ENCODE measurements at regions not wholly inside any gene's neighbourhood (a gene's known extent, or its start where the extent isn't known, plus 50 kb on each side); places are given as distances from the start of the nearest gene placed in this dataset.
"Not testable (repeated sequence)": the region's sequence is repeated elsewhere in the genome, so short reads cannot be mapped to it uniquely, and the experiment has no call there.

DNA sequence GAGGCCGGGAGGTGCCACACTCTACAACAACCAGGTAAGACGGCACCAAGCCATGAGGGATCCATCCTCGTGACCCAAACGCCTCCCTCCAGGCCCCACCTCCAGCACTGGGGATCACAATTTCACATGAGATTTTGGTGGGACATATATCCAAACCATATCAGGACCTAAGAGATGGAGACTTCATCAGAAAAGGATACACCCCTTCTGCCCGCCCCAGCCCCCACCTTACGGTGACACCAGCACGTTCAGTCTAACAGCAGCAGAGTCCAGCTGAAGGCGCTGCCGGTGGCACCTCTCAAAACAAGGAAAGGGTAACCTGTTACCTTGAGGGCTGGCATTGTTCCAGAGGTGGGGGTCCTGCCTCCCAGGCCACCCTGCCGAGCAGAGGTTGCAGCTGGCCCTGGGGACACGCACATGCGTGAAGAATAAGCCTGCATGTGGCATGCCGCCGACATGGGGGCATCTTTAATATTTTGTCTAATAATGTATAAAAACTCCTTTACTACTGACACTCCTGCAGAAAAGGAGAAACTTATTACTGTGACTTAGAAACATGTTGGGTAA lies 154.4 kb downstream of the GALR1 start:
- Histone ChIP-seq H3K9ac (ENCODE audit: low read length) (no peak overlapping the region), H3K27me3 (replicated peaks; ENCODE audit: control insufficient read depth, insufficient read depth, low read length) (no peaks in the 10 kb centered on the region), H3K4me3 (ENCODE audit: low read length) (no peak overlapping the region), H3K36me3 (ENCODE audit: control insufficient read depth, insufficient read depth, low read length, severe bottlenecking) (no peaks in the 10 kb centered on the region), H3K9me3 (ENCODE audit: control insufficient read depth, low read length) (no peaks in the 10 kb centered on the region), H3K4me1 (ENCODE audit: control insufficient read depth, insufficient read depth, low read length) (peaks cover 6% of the 10 kb centered on the region)
- DNase-seq (ENCODE audit: low read depth), result no peak

GRCh38 chr18:77405096-77405495 lies 155.4 kb downstream of the GALR1 start:
- H3K27me3 ChIP-seq (replicated peaks; ENCODE audit: control insufficient read depth, insufficient read depth, low read length), result no peaks in the 10 kb centered on the region
- H3K4me1 ChIP-seq (ENCODE audit: control insufficient read depth, insufficient read depth, low read length), result peaks cover 6% of the 10 kb centered on the region
- no peak for DNase-seq (ENCODE audit: low read depth)
- H3K4me3 ChIP-seq (ENCODE audit: low read length), result no peak overlapping the region
- H3K9ac ChIP-seq (ENCODE audit: low read length), result no peak overlapping the region
- no peaks in the 10 kb centered on the region for H3K36me3 ChIP-seq (ENCODE audit: control insufficient read depth, insufficient read depth, low read length, severe bottlenecking)
- no peaks in the 10 kb centered on the region for H3K9me3 ChIP-seq (ENCODE audit: control insufficient read depth, low read length)

- Histone ChIP-seq H3K36me3 (ENCODE audit: control insufficient read depth, insufficient read depth, low read length, severe bottlenecking) (no peaks in the 10 kb centered on the region), H3K4me3 (ENCODE audit: low read length) (no peak overlapping the region), H3K9ac (ENCODE audit: low read length) (no peak overlapping the region), H3K4me1 (ENCODE audit: control insufficient read depth, insufficient read depth, low read length) (peaks cover 6% of the 10 kb centered on the region), H3K9me3 (ENCODE audit: control insufficient read depth, low read length) (no peaks in the 10 kb centered on the region), H3K27me3 (replicated peaks; ENCODE audit: control insufficient read depth, insufficient read depth, low read length) (no peaks in the 10 kb centered on the region)
- DNase-seq (ENCODE audit: low read depth), result no peak
Measured at GRCh38 chr18:77407733-77408132, 158.1 kb downstream of the GALR1 start.

GRCh38 chr18:77421546-77421945 lies 171.9 kb downstream of the GALR1 start:
- not testable (repeated sequence) for H3K4me1 ChIP-seq (ENCODE audit: control insufficient read depth, insufficient read depth, low read length); DNase-seq (ENCODE audit: low read depth); H3K9me3 ChIP-seq (ENCODE audit: control insufficient read depth, low read length); H3K4me3 ChIP-seq (ENCODE audit: low read length); H3K27me3 ChIP-seq (replicated peaks; ENCODE audit: control insufficient read depth, insufficient read depth, low read length); H3K9ac ChIP-seq (ENCODE audit: low read length); H3K36me3 ChIP-seq (ENCODE audit: control insufficient read depth, insufficient read depth, low read length, severe bottlenecking)

- no peaks in the 10 kb centered on the region for H3K36me3 ChIP-seq (ENCODE audit: control insufficient read depth, insufficient read depth, low read length, severe bottlenecking)
- H3K4me1 ChIP-seq (ENCODE audit: control insufficient read depth, insufficient read depth, low read length), result no peaks in the 10 kb centered on the region
- H3K9ac ChIP-seq (ENCODE audit: low read length), result no peak overlapping the region
- H3K27me3 ChIP-seq (replicated peaks; ENCODE audit: control insufficient read depth, insufficient read depth, low read length), result no peaks in the 10 kb centered on the region
- no peak overlapping the region for H3K4me3 ChIP-seq (ENCODE audit: low read length)
- H3K9me3 ChIP-seq (ENCODE audit: control insufficient read depth, low read length), result no peaks in the 10 kb centered on the region
- DNase-seq (ENCODE audit: low read depth), result no peak
Measured at GRCh38 chr18:77422974-77423867, 173.6 kb downstream of the GALR1 start.

DNA sequence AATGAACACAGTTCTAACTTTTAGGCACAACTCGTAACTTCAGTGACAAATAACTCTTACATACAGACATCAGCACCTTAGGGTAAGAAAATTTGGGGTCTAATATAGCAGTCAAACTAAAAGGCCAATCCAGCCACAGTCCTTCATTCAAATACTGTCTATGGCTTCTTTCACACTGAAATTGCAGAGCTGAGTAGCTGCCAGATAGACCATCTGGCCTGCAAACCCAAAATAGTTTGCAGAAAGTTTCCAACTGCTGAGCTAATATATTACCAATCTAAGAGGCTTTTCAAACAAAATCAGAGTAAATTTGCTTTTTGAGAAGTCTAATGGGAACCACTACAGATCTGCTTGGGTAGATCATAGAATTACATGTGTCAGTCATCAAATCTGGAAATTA lies 183.4 kb downstream of the GALR1 start:
- no peak for DNase-seq (ENCODE audit: low read depth)
- Histone ChIP-seq H3K27me3 (replicated peaks; ENCODE audit: control insufficient read depth, insufficient read depth, low read length) (no peaks in the 10 kb centered on the region), H3K4me3 (ENCODE audit: low read length) (no peak overlapping the region), H3K36me3 (ENCODE audit: control insufficient read depth, insufficient read depth, low read length, severe bottlenecking) (no peaks in the 10 kb centered on the region), H3K9ac (ENCODE audit: low read length) (no peak overlapping the region), H3K4me1 (ENCODE audit: control insufficient read depth, insufficient read depth, low read length) (no peaks in the 10 kb centered on the region), H3K9me3 (ENCODE audit: control insufficient read depth, low read length) (no peaks in the 10 kb centered on the region)

- no peaks in the 10 kb centered on the region for H3K36me3 ChIP-seq (ENCODE audit: control insufficient read depth, insufficient read depth, low read length, severe bottlenecking)
- H3K4me3 ChIP-seq (ENCODE audit: low read length), result no peak overlapping the region
- H3K4me1 ChIP-seq (ENCODE audit: control insufficient read depth, insufficient read depth, low read length), result no peaks in the 10 kb centered on the region
- no peak for DNase-seq (ENCODE audit: low read depth)
- H3K9ac ChIP-seq (ENCODE audit: low read length), result no peak overlapping the region
- H3K27me3 ChIP-seq (replicated peaks; ENCODE audit: control insufficient read depth, insufficient read depth, low read length), result peaks cover 7% of the 10 kb centered on the region
- H3K9me3 ChIP-seq (ENCODE audit: control insufficient read depth, low read length), result no peaks in the 10 kb centered on the region
Measured at GRCh38 chr18:77439888-77440287, 190.2 kb downstream of the GALR1 start.

DNA sequence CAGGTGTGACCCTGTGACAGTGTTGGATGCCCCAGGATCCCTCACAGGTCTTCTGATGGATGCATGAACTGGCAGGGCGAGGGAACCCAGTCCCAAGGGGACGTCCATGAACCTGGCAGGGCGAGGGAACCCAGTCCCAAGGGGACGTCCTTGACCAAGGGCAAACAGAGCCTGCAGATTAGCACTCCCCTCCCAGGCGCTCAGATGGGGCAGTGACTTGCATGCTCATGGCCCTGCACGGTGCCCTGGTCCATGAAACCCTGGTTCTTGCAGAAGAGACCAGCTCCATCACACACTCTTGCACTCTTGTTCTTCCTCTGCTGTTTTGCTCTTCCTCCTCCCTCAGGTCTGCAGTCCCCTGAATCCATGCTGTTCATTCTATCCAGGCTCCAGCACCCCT lies 192.7 kb downstream of the GALR1 start:
- Histone ChIP-seq H3K4me1 (ENCODE audit: control insufficient read depth, insufficient read depth, low read length) (no peaks in the 10 kb centered on the region), H3K4me3 (ENCODE audit: low read length) (no peak overlapping the region), H3K9me3 (ENCODE audit: control insufficient read depth, low read length) (no peaks in the 10 kb centered on the region), H3K9ac (ENCODE audit: low read length) (no peak overlapping the region), H3K36me3 (ENCODE audit: control insufficient read depth, insufficient read depth, low read length, severe bottlenecking) (no peaks in the 10 kb centered on the region), H3K27me3 (replicated peaks; ENCODE audit: control insufficient read depth, insufficient read depth, low read length) (peaks cover 7% of the 10 kb centered on the region)
- no peak for DNase-seq (ENCODE audit: low read depth)

DNA sequence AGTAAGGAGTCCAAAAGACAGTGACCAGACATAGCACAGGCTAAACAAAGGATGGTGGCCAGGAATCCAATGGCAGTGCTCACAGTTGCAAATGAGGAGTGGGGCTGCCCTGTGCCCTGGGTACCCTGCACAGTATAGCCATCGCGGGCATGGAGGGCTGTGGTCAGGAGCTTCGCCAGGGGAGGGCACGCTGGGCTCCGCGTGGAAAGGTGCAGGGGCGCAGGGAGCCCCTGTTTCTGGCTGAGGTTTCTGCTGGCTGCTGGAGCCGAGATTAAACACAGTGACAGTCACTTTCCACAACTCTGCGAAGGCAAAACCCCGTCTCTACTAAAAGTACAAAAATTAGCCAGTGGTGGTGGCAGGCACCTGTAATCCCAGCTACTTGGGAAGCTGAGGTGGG lies 194.7 kb downstream of the GALR1 start:
- peaks cover 9% of the 10 kb centered on the region for H3K27me3 ChIP-seq (replicated peaks; ENCODE audit: control insufficient read depth, insufficient read depth, low read length)
- no peak for DNase-seq (ENCODE audit: low read depth)
- no peaks in the 10 kb centered on the region for H3K4me1 ChIP-seq (ENCODE audit: control insufficient read depth, insufficient read depth, low read length)
- H3K9me3 ChIP-seq (ENCODE audit: control insufficient read depth, low read length), result no peaks in the 10 kb centered on the region
- H3K4me3 ChIP-seq (ENCODE audit: low read length), result no peak overlapping the region
- H3K9ac ChIP-seq (ENCODE audit: low read length), result no peak overlapping the region
- no peaks in the 10 kb centered on the region for H3K36me3 ChIP-seq (ENCODE audit: control insufficient read depth, insufficient read depth, low read length, severe bottlenecking)

- Histone ChIP-seq H3K4me1 (ENCODE audit: control insufficient read depth, insufficient read depth, low read length) (no peaks in the 10 kb centered on the region), H3K4me3 (ENCODE audit: low read length) (no peak overlapping the region), H3K9me3 (ENCODE audit: control insufficient read depth, low read length) (no peaks in the 10 kb centered on the region), H3K9ac (ENCODE audit: low read length) (no peak overlapping the region), H3K27me3 (replicated peaks; ENCODE audit: control insufficient read depth, insufficient read depth, low read length) (peaks cover 19% of the 10 kb centered on the region), H3K36me3 (ENCODE audit: control insufficient read depth, insufficient read depth, low read length, severe bottlenecking) (no peaks in the 10 kb centered on the region)
- DNase-seq (ENCODE audit: low read depth), result no peak
Measured at GRCh38 chr18:77448046-77448445, 198.4 kb downstream of the GALR1 start.

DNA sequence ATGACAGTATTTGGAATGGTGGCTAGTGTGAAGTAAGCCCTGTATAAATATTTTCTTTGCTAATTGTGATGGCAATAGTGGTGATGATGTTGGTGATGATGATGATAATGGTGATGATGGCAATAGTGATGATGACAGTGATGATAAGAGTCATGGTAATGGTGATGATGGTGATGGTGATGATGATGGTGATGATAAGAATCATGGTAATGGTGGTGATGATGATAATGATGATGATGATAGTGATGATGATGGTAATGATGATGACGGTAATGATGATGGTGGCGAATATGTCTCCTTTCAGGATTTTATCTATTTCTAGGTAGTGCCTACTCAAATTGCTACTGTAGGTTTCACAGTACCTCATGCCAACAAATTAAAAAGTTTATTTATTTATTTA lies 205.4 kb downstream of the GALR1 start:
- no peak for DNase-seq (ENCODE audit: low read depth)
- no peaks in the 10 kb centered on the region for H3K9me3 ChIP-seq (ENCODE audit: control insufficient read depth, low read length)

More for the DNA sequence above, 205.4 kb downstream of the GALR1 start:
- Histone ChIP-seq H3K4me1 (ENCODE audit: control insufficient read depth, insufficient read depth, low read length) (no peaks in the 10 kb centered on the region), H3K27me3 (replicated peaks; ENCODE audit: control insufficient read depth, insufficient read depth, low read length) (peaks cover 6% of the 10 kb centered on the region), H3K4me3 (ENCODE audit: low read length) (no peak overlapping the region), H3K36me3 (ENCODE audit: control insufficient read depth, insufficient read depth, low read length, severe bottlenecking) (no peaks in the 10 kb centered on the region), H3K9ac (ENCODE audit: low read length) (no peak overlapping the region)
